ENCODE measurements at regions not wholly inside any gene's neighbourhood (a gene's known extent, or its start where the extent isn't known, plus 50 kb on each side); places are given as distances from the start of the nearest gene placed in this dataset.

- Histone ChIP-seq H3K9me3 (ENCODE audit: insufficient read depth, low read depth, low read length) (no peaks in the 10 kb centered on the region), H3K9ac (ENCODE audit: low read depth, low read length) (no peak overlapping the region), H3K4me3 (ENCODE audit: low read length) (0 out of 2 replicates have a peak overlapping the region, but pooled peaks have one; percentile 9), H3K36me3 (ENCODE audit: insufficient read depth, low read depth, low read length) (no peaks in the 10 kb centered on the region), H3K27ac (ENCODE audit: low read length) (no peak overlapping the region), H3K27me3 (ENCODE audit: insufficient read depth, low read length) (no peaks in the 10 kb centered on the region), H3K4me1 (ENCODE audit: insufficient read depth, low read length) (peaks cover 25% of the 10 kb centered on the region)
Observed at GRCh38 chrX:107561468-107562215, 66.7 kb upstream of the PRPS1 start.

GRCh38 chrX:107562482-107562881 lies 65.8 kb upstream of the PRPS1 start:
- H3K4me3 ChIP-seq (ENCODE audit: low read length), result no peak overlapping the region
- no peak overlapping the region for H3K9ac ChIP-seq (ENCODE audit: low read depth, low read length)
- H3K4me1 ChIP-seq (ENCODE audit: insufficient read depth, low read length), result peaks cover 25% of the 10 kb centered on the region
- no peaks in the 10 kb centered on the region for H3K9me3 ChIP-seq (ENCODE audit: insufficient read depth, low read depth, low read length)
- H3K27me3 ChIP-seq (ENCODE audit: insufficient read depth, low read length), result no peaks in the 10 kb centered on the region
- H3K36me3 ChIP-seq (ENCODE audit: insufficient read depth, low read depth, low read length), result no peaks in the 10 kb centered on the region
- no peak overlapping the region for H3K27ac ChIP-seq (ENCODE audit: low read length)

DNA sequence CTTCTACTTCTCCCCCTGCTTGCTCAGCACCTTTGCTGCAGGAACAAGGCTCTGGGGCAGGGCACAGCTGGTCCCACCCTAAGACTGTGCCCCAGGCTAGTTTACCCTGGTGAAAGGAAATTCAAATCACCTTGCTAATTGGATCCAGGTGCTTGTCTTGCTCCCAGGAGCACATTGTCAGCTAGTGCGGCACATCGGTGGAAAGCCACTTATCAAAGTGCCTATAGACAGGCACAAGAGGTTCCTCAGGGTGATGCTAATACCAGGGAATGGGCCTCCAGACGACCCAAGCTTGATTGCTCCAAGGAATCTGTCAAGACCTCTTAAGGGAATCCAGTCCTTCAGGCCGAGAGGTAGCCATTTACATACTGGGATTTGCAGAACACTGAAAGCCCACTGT lies 64.5 kb upstream of the PRPS1 start:
- Histone ChIP-seq H3K9me3 (ENCODE audit: insufficient read depth, low read depth, low read length) (no peaks in the 10 kb centered on the region), H3K4me1 (ENCODE audit: insufficient read depth, low read length) (peaks cover 25% of the 10 kb centered on the region), H3K36me3 (ENCODE audit: insufficient read depth, low read depth, low read length) (no peaks in the 10 kb centered on the region), H3K4me3 (ENCODE audit: low read length) (no peak overlapping the region), H3K27ac (ENCODE audit: low read length) (no peak overlapping the region), H3K9ac (ENCODE audit: low read depth, low read length) (no peak overlapping the region), H3K27me3 (ENCODE audit: insufficient read depth, low read length) (no peaks in the 10 kb centered on the region)

DNA sequence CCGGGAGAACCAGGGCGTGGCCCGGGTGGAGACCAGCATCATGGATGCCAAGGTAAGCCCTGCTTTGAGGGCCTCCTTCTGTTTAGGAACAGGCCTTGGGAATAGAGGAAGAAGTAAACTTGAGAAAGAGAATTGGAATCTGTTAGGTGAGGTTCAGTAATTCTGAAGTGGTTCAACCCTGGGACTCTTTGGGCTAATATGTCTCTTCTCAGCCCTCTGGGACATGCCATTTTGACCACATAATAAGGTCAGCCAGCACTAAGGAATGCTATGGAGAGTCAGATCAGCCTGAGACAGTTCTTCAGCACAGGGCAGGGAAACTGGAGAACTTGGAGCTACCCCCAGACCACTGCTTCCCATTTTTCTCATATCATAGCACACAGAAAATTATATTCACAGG lies 63.3 kb upstream of the PRPS1 start:
- Histone ChIP-seq H3K9ac (ENCODE audit: low read depth, low read length) (no peak overlapping the region), H3K9me3 (ENCODE audit: insufficient read depth, low read depth, low read length) (no peaks in the 10 kb centered on the region), H3K4me3 (ENCODE audit: low read length) (no peak overlapping the region), H3K27me3 (ENCODE audit: insufficient read depth, low read length) (no peaks in the 10 kb centered on the region), H3K36me3 (ENCODE audit: insufficient read depth, low read depth, low read length) (no peaks in the 10 kb centered on the region), H3K4me1 (ENCODE audit: insufficient read depth, low read length) (peaks cover 25% of the 10 kb centered on the region), H3K27ac (ENCODE audit: low read length) (no peak overlapping the region)

DNA sequence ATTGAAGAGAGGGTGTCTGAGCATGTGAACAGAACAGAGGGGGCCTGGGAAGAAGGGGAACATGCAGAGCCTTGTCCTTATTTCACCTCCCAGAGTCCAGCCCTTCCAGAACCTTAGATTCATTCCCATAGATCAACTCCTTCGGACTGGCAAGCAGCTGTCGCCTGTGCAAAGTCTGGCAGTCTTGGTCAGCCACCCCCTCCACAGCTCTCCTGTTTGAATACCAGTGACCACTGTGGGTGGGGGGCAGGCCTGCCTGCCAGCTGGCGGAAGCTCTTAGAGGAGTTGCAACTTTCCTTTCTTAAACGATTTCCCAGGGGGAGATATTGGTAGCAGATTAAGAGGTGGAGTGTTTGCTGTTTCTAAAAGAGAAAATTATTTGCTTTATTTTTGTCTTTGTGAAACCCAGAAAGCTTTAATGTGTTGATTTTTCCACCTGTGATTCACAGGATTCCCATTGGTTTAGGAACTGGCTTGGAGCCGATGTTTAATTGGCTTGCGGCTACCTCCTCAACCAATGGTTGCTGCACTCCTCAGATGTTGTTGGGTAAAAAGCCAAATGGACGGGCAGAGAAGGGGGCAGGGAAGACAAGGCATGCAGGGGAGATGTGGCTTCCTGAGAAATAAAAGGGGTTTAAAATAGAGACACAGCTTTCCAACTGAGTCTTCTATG lies 62.2 kb upstream of the PRPS1 start:
- Histone ChIP-seq H3K36me3 (ENCODE audit: insufficient read depth, low read depth, low read length) (no peaks in the 10 kb centered on the region), H3K9ac (ENCODE audit: low read depth, low read length) (peak overlapping the region; percentile 53; the same call in 1 of the 2 replicates), H3K9me3 (ENCODE audit: insufficient read depth, low read depth, low read length) (no peaks in the 10 kb centered on the region), H3K27ac (ENCODE audit: low read length) (no peak overlapping the region), H3K4me1 (ENCODE audit: insufficient read depth, low read length) (peaks cover 20% of the 10 kb centered on the region), H3K4me3 (ENCODE audit: low read length) (no peak overlapping the region), H3K27me3 (ENCODE audit: insufficient read depth, low read length) (no peaks in the 10 kb centered on the region)

GRCh38 chrX:107566604-107567262 lies 61.6 kb upstream of the PRPS1 start:
- H3K9ac ChIP-seq (ENCODE audit: low read depth, low read length), result peak overlapping the region; percentile 21; the same call in 1 of the 2 replicates
- H3K36me3 ChIP-seq (ENCODE audit: insufficient read depth, low read depth, low read length), result no peaks in the 10 kb centered on the region
- no peaks in the 10 kb centered on the region for H3K9me3 ChIP-seq (ENCODE audit: insufficient read depth, low read depth, low read length)
- H3K4me1 ChIP-seq (ENCODE audit: insufficient read depth, low read length), result peaks cover 20% of the 10 kb centered on the region
- H3K27me3 ChIP-seq (ENCODE audit: insufficient read depth, low read length), result no peaks in the 10 kb centered on the region
- no peak overlapping the region for H3K27ac ChIP-seq (ENCODE audit: low read length)
- no peak overlapping the region for H3K4me3 ChIP-seq (ENCODE audit: low read length)

DNA sequence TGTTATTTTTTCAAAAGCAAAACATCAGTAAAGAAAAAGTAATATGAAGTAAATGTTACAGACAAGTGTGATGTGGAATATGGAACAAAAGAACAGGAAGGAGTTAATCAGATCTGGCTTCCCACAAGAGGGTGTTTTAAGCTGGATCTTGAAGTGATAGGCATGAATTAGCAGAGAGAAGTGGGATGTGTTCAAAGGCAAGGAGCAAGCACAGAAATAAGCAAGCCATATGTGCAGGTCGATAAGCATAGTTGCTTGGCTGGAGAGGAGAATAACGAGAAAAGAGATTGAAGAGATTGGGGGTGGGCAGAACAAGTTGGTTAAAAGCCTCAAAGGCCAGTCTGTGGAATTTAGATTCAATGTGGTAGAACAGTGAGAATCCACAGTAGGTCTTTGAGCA lies 60.9 kb upstream of the PRPS1 start:
- H3K9ac ChIP-seq (ENCODE audit: low read depth, low read length), result no peak overlapping the region
- H3K4me3 ChIP-seq (ENCODE audit: low read length), result no peak overlapping the region
- H3K27me3 ChIP-seq (ENCODE audit: insufficient read depth, low read length), result no peaks in the 10 kb centered on the region
- peaks cover 13% of the 10 kb centered on the region; the same call in 1 of the 2 replicates for H3K4me1 ChIP-seq (ENCODE audit: insufficient read depth, low read length)
- no peak overlapping the region for H3K27ac ChIP-seq (ENCODE audit: low read length)
- no peaks in the 10 kb centered on the region for H3K9me3 ChIP-seq (ENCODE audit: insufficient read depth, low read depth, low read length)
- no peaks in the 10 kb centered on the region for H3K36me3 ChIP-seq (ENCODE audit: insufficient read depth, low read depth, low read length)

DNA sequence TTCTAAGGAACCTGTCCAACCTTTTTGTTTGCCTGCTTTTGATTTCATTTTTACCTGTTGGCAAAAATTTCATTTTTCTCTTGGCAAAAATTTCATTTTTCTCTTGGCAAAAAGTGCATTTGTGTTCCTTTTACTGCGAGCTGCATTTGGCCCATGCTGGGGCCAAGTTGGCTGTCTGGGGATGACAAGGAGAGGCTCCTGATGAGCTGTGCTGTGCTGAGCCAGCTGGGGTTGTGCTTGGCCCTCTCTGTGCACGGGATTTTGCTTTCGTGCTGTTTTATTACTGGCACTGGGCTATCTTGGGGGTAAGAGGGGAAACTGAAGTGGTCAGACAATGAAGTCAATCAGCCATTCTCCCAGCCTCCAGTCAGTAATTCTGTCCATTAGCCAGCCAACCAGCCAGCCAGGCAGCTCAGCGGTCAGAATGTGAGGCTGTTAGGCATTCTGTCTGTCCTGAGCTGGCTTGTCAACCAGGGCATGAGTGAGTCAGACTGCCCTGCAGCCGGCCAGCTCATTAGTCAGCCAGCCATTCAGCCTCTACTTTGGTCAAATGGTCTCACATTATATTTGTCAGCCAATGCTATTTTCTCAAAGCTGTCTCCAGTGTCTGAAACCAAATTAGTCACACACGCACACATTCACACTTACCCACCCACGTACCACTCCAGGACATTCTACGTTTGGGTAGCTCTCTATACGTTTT lies 56.9 kb upstream of the PRPS1 start:
- no peak overlapping the region for H3K27ac ChIP-seq (ENCODE audit: low read length)
- H3K9ac ChIP-seq (ENCODE audit: low read depth, low read length), result no peak overlapping the region

DNA sequence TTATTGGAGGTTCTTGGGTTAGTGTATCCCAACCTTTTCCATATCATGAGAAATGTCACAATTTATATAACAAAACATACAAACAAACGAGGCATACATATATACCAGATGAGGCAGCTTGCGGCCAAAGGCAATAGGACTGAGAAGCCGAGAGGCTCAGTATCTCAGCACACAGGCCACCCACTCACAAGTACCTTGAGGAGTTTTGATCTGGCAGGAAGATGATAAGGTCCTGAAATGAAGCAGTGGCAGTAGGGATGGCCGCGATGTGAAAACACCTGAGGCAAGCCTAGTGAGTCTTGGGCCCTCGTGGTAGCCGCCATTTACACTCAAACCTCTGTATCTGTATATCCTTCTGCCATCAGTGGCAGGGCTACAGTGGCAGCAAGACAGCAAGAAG lies 55.3 kb upstream of the PRPS1 start:
- Histone ChIP-seq H3K27ac (ENCODE audit: low read length) (no peak overlapping the region), H3K4me1 (ENCODE audit: insufficient read depth, low read length) (no peaks in the 10 kb centered on the region)

More for the DNA sequence above, 56.9 kb upstream of the PRPS1 start:
- no peak overlapping the region for H3K4me3 ChIP-seq (ENCODE audit: low read length)
- no peaks in the 10 kb centered on the region for H3K27me3 ChIP-seq (ENCODE audit: insufficient read depth, low read length)
- H3K4me1 ChIP-seq (ENCODE audit: insufficient read depth, low read length), result no peaks in the 10 kb centered on the region
- no peaks in the 10 kb centered on the region for H3K9me3 ChIP-seq (ENCODE audit: insufficient read depth, low read depth, low read length)
- H3K36me3 ChIP-seq (ENCODE audit: insufficient read depth, low read depth, low read length), result no peaks in the 10 kb centered on the region

DNA sequence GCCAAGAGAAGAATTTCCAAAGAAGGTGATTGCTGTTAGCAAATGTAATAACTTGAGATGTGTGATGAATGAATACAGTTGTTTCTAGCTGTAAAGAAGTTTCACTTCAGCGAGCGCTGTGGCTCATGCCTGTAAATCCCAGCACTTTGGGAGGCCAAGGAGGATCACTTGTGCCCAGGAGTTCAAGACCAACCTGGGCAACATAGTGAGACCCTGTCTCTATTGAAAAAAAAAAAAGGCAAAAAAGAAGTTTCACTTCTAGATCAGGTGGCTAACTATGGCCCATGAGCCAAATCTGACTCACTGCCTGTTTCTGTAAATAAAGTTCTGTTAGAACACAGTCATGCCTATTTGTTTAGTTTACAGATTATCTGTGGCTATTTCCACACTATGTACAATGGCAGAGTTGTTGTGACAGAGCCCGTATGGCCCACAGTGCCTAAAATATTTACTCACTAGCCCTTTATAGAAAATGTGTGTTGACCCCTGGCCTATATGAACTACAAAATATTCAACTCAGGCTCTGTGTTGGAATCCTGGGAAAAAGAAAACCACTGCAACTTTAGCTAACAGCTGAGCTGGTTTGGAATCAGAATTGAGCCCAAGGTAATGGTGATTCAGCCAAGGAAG lies 54.1 kb upstream of the PRPS1 start:
- Histone ChIP-seq H3K4me1 (ENCODE audit: insufficient read depth, low read length) (no peaks in the 10 kb centered on the region), H3K27ac (ENCODE audit: low read length) (no peak overlapping the region), H3K27me3 (ENCODE audit: insufficient read depth, low read length) (no peaks in the 10 kb centered on the region), H3K9ac (ENCODE audit: low read depth, low read length) (no peak overlapping the region), H3K9me3 (ENCODE audit: insufficient read depth, low read depth, low read length) (no peaks in the 10 kb centered on the region), H3K36me3 (ENCODE audit: insufficient read depth, low read depth, low read length) (no peaks in the 10 kb centered on the region), H3K4me3 (ENCODE audit: low read length) (no peak overlapping the region)

More for the DNA sequence above, 55.3 kb upstream of the PRPS1 start:
- Histone ChIP-seq H3K9ac (ENCODE audit: low read depth, low read length) (no peak overlapping the region), H3K4me3 (ENCODE audit: low read length) (no peak overlapping the region), H3K27me3 (ENCODE audit: insufficient read depth, low read length) (no peaks in the 10 kb centered on the region), H3K9me3 (ENCODE audit: insufficient read depth, low read depth, low read length) (no peaks in the 10 kb centered on the region), H3K36me3 (ENCODE audit: insufficient read depth, low read depth, low read length) (no peaks in the 10 kb centered on the region)

GRCh38 chrX:107574711-107575110 lies 53.6 kb upstream of the PRPS1 start:
- Histone ChIP-seq H3K9me3 (ENCODE audit: insufficient read depth, low read depth, low read length) (no peaks in the 10 kb centered on the region), H3K27me3 (ENCODE audit: insufficient read depth, low read length) (no peaks in the 10 kb centered on the region), H3K4me3 (ENCODE audit: low read length) (no peak overlapping the region), H3K4me1 (ENCODE audit: insufficient read depth, low read length) (no peaks in the 10 kb centered on the region), H3K27ac (ENCODE audit: low read length) (no peak overlapping the region), H3K9ac (ENCODE audit: low read depth, low read length) (no peak overlapping the region), H3K36me3 (ENCODE audit: insufficient read depth, low read depth, low read length) (no peaks in the 10 kb centered on the region)

Measured in iPS-20b (cell line).